ENCODE measurements at regions not wholly inside any gene's neighbourhood (a gene's known extent, or its start where the extent isn't known, plus 50 kb on each side); places are given as distances from the start of the nearest gene placed in this dataset.

DNA sequence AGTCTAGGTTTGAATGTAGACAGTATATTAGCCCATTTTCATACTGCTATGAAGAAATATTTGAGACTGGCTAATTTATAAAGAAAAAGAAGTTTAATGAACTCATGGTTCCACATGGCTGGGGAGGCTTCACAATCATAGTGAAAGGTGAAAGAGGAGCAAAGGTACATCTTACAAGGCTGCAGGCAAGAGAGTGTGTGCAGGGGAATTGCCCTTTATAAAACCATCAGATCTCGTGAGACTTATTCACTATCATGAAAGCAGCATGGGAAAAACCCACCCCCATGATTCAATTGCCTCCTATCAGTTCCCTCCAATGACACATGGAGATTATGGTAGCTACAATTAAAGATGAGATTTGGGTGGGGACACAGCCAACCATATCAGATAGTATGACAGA is 440.1 kb upstream of the ARHGEF26 start:
- TF ChIP-seq SP1 (CRISPR knock-in tag; conservative IDR thresholded peaks at IDR 0.05), result no peak
- TF ChIP-seq, protein P1, sequence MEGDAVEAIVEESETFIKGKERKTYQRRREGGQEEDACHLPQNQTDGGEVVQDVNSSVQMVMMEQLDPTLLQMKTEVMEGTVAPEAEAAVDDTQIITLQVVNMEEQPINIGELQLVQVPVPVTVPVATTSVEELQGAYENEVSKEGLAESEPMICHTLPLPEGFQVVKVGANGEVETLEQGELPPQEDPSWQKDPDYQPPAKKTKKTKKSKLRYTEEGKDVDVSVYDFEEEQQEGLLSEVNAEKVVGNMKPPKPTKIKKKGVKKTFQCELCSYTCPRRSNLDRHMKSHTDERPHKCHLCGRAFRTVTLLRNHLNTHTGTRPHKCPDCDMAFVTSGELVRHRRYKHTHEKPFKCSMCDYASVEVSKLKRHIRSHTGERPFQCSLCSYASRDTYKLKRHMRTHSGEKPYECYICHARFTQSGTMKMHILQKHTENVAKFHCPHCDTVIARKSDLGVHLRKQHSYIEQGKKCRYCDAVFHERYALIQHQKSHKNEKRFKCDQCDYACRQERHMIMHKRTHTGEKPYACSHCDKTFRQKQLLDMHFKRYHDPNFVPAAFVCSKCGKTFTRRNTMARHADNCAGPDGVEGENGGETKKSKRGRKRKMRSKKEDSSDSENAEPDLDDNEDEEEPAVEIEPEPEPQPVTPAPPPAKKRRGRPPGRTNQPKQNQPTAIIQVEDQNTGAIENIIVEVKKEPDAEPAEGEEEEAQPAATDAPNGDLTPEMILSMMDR (IDR thresholded peaks at IDR 0.05), result no peak
- TF ChIP-seq, protein P2, sequence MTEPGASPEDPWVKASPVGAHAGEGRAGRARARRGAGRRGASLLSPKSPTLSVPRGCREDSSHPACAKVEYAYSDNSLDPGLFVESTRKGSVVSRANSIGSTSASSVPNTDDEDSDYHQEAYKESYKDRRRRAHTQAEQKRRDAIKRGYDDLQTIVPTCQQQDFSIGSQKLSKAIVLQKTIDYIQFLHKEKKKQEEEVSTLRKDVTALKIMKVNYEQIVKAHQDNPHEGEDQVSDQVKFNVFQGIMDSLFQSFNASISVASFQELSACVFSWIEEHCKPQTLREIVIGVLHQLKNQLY (CRISPR knock-in tag; IDR thresholded peaks at IDR 0.05), result no peak
- TF ChIP-seq, protein P3, sequence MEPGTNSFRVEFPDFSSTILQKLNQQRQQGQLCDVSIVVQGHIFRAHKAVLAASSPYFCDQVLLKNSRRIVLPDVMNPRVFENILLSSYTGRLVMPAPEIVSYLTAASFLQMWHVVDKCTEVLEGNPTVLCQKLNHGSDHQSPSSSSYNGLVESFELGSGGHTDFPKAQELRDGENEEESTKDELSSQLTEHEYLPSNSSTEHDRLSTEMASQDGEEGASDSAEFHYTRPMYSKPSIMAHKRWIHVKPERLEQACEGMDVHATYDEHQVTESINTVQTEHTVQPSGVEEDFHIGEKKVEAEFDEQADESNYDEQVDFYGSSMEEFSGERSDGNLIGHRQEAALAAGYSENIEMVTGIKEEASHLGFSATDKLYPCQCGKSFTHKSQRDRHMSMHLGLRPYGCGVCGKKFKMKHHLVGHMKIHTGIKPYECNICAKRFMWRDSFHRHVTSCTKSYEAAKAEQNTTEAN (CRISPR knock-in tag; IDR thresholded peaks at IDR 0.05), result no peak
- TF ChIP-seq, protein P4, sequence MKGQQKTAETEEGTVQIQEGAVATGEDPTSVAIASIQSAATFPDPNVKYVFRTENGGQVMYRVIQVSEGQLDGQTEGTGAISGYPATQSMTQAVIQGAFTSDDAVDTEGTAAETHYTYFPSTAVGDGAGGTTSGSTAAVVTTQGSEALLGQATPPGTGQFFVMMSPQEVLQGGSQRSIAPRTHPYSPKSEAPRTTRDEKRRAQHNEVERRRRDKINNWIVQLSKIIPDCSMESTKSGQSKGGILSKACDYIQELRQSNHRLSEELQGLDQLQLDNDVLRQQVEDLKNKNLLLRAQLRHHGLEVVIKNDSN (CRISPR knock-in tag; IDR thresholded peaks at IDR 0.05), result no peak
- no peak for TF ChIP-seq FOXJ3 (CRISPR knock-in tag; IDR thresholded peaks at IDR 0.05; ENCODE audit: borderline replicate concordance)
- TF ChIP-seq CREB1 (CRISPR knock-in tag; IDR thresholded peaks at IDR 0.05), result no peak
- no peak for TF ChIP-seq TCF7 (CRISPR knock-in tag; IDR thresholded peaks at IDR 0.05; ENCODE audit: low read depth)
- no peak for TF ChIP-seq NFE2L1 (CRISPR knock-in tag; IDR thresholded peaks at IDR 0.05)
- TF ChIP-seq, protein P5, sequence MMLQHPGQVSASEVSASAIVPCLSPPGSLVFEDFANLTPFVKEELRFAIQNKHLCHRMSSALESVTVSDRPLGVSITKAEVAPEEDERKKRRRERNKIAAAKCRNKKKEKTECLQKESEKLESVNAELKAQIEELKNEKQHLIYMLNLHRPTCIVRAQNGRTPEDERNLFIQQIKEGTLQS (CRISPR knock-in tag; conservative IDR thresholded peaks at IDR 0.05), result no peak
- TF ChIP-seq ESRRA (CRISPR knock-in tag; IDR thresholded peaks at IDR 0.05; ENCODE audit: borderline replicate concordance), result no peak
- TF ChIP-seq, protein P6, sequence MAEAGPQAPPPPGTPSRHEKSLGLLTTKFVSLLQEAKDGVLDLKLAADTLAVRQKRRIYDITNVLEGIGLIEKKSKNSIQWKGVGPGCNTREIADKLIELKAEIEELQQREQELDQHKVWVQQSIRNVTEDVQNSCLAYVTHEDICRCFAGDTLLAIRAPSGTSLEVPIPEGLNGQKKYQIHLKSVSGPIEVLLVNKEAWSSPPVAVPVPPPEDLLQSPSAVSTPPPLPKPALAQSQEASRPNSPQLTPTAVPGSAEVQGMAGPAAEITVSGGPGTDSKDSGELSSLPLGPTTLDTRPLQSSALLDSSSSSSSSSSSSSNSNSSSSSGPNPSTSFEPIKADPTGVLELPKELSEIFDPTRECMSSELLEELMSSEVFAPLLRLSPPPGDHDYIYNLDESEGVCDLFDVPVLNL (CRISPR knock-in tag; IDR thresholded peaks at IDR 0.05; ENCODE audit: borderline replicate concordance, low read depth), result no peak
- TF ChIP-seq, protein P7, sequence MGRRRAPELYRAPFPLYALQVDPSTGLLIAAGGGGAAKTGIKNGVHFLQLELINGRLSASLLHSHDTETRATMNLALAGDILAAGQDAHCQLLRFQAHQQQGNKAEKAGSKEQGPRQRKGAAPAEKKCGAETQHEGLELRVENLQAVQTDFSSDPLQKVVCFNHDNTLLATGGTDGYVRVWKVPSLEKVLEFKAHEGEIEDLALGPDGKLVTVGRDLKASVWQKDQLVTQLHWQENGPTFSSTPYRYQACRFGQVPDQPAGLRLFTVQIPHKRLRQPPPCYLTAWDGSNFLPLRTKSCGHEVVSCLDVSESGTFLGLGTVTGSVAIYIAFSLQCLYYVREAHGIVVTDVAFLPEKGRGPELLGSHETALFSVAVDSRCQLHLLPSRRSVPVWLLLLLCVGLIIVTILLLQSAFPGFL (CRISPR knock-in tag; IDR thresholded peaks at IDR 0.05; ENCODE audit: borderline replicate concordance), result no peak

Data from WTC11 (cell line).